CD4-positive, alpha-beta memory T cell (primary cell): ENCODE measurements at regions not wholly inside any gene's neighbourhood (a gene's known extent, or its start where the extent isn't known, plus 50 kb on each side); places are given as distances from the start of the nearest gene placed in this dataset.

Experiments
- CTCF ChIA-PET: fragments of 350-600 bp; sonication (Branson Sonifier 250); formaldehyde crosslinking; loops from one replicate; lab custom pipeline; 2021; ENCODE audit warnings: inconsistent platforms; ENCODE audit not compliant: partially characterized antibody; lab: Charles Lee
- POLR2A ChIA-PET: fragments of 350-600 bp; sonication (Branson Sonifier 250); formaldehyde crosslinking; loops from one replicate; lab custom pipeline; 2021; ENCODE audit not compliant: partially characterized antibody; lab: Charles Lee
- DNase-seq, 5 donors: peaks; one replicate each; pipeline versions ENCODE4 v3.0.0 to v3.0.0-alpha.2; 2020 to 2022; ENCODE audit warnings: mixed read lengths in 1 of 5
- H3K27ac ChIP-seq: one replicate; pipeline ENCODE4 v1.7.0; 2013; ENCODE audit warnings: low read depth, low read length
- H3K27me3 ChIP-seq: 2 replicates; pipeline ENCODE4 v1.7.0; 2013; ENCODE audit warnings: mild to moderate bottlenecking, low read length, moderate library complexity; ENCODE audit not compliant: insufficient read depth
- H3K36me3 ChIP-seq: 2 replicates; pipeline ENCODE4 v1.7.0; 2013; ENCODE audit warnings: mild to moderate bottlenecking, low read length, moderate library complexity; ENCODE audit not compliant: insufficient read depth
- H3K4me1 ChIP-seq: 2 replicates; pipeline ENCODE4 v1.7.0; 2013; ENCODE audit warnings: mild to moderate bottlenecking, low read length, moderate library complexity; ENCODE audit not compliant: insufficient read depth
- H3K4me3 ChIP-seq, 2 donors: one replicate each; pipeline ENCODE4 v1.7.0; 2013; ENCODE audit warnings: low read length in 2 of 2, mild to moderate bottlenecking in 1 of 2
- H3K9me3 ChIP-seq, 2 donors: one replicate each; pipeline ENCODE4 v1.7.0; 2013; ENCODE audit warnings: low read length in 2 of 2, control low read depth in 1 of 2; ENCODE audit not compliant: control insufficient read depth in 1 of 2
- H3K27ac Mint-ChIP-seq, 7 donors: one replicate each; pipeline ENCODE4 v1.8.0; 2020 to 2021; ENCODE audit warnings: mixed read lengths in 7 of 7, mild to moderate bottlenecking in 6 of 7, inconsistent platforms in 3 of 7, moderate library complexity in 3 of 7
- H3K27me3 Mint-ChIP-seq, 2 donors: one replicate each; pipeline ENCODE4 v1.8.0; 2020 to 2021; ENCODE audit warnings: mixed read lengths in 2 of 2
- H3K36me3 Mint-ChIP-seq, 2 donors: one replicate each; pipeline ENCODE4 v1.8.0; 2020 to 2021; ENCODE audit warnings: mixed read lengths in 2 of 2, inconsistent platforms in 1 of 2, mild to moderate bottlenecking in 1 of 2
- H3K4me1 Mint-ChIP-seq, 4 donors: one replicate each; pipeline ENCODE4 v1.8.0; 2020 to 2021; ENCODE audit warnings: mixed read lengths in 4 of 4, mild to moderate bottlenecking in 1 of 4
- H3K4me3 Mint-ChIP-seq, 8 donors: one replicate each; pipeline ENCODE4 v1.8.0; 2020 to 2021; ENCODE audit warnings: mixed read lengths in 8 of 8, mild to moderate bottlenecking in 7 of 8, moderate library complexity in 6 of 8, inconsistent platforms in 3 of 8
- H3K9me3 Mint-ChIP-seq, 8 donors: one replicate each; pipeline ENCODE4 v1.8.0; 2020 to 2021; ENCODE audit warnings: mixed read lengths in 8 of 8, mild to moderate bottlenecking in 5 of 8, inconsistent platforms in 3 of 8, moderate library complexity in 1 of 8
- intact Hi-C: fragments of 100-400 bp; cut with micrococcal nuclease; formaldehyde crosslinking; loops from one replicate; pipeline ENCODE4 v1.15.1; 2023

DNA sequence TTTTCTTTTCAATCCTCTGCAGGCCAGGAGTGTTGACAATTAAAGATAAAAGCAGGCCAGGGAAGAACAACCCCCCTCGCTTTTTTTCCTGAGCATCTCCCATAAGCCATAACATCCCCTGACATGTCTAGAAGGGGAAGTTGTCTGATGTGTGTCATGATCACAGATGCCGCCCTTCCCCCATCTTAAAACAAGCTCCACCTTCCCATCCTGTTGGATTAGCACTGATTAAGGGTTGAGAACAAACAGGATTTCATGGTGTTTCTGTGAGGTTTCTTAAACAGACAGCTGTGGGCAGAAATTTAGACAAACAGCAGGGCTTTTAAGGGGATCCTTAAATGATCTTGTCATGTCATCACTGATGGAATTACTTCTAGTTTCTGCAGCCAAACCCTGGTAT, 59.4 kb upstream of the UPP2 start:
- Histone ChIP-seq H3K4me3 (no peak overlapping the region), H3K9me3 (no peaks in the 10 kb centered on the region), H3K27ac (no peak overlapping the region), H3K4me1 (no peaks in the 10 kb centered on the region), H3K36me3 (no peaks in the 10 kb centered on the region), H3K27me3 (no peaks in the 10 kb centered on the region)
- Mint-ChIP-seq H3K4me3 (no peak overlapping the region), H3K27me3 (peaks cover 14 to 15% of the 10 kb centered on the region in 2 donors), H3K36me3 (no peaks in the 10 kb centered on the region), H3K27ac (peak overlapping the region in 1 of 7 donors; percentile 57), H3K9me3 (peaks cover 0 to 3% (median 0%) of the 10 kb centered on the region in 8 donors), H3K4me1 (no peaks in the 10 kb centered on the region)
- no peak for DNase-seq
- intact Hi-C loops, result no loop called here
- ChIA-PET POLR2A (no interaction called here), CTCF (no interaction called here)

- ChIA-PET CTCF (interaction anchor here (1.1 to 2.1 kb wide), 2 partner anchors 14 to 713 kb away, joined by 3 to 7 read pairs; no protein-coding TSS in a partner anchor), POLR2A (no interaction called here)
- no peaks in the 10 kb centered on the region for H3K4me1 Mint-ChIP-seq
- Histone ChIP-seq H3K27me3 (no peaks in the 10 kb centered on the region), H3K9me3 (no peaks in the 10 kb centered on the region), H3K36me3 (no peaks in the 10 kb centered on the region), H3K4me3 (no peak overlapping the region), H3K4me1 (no peaks in the 10 kb centered on the region), H3K27ac (no peak overlapping the region)
- H3K4me3 Mint-ChIP-seq, result no peak overlapping the region
- no peaks in the 10 kb centered on the region for H3K36me3 Mint-ChIP-seq
- no peak for DNase-seq
- H3K9me3 Mint-ChIP-seq, result peaks cover 0 to 3% (median 0%) of the 10 kb centered on the region in 8 donors
- H3K27ac Mint-ChIP-seq, result no peak overlapping the region
- peaks cover 12 to 13% of the 10 kb centered on the region in 2 donors for H3K27me3 Mint-ChIP-seq
- intact Hi-C loops, result no loop called here
These were observed 60.3 kb upstream of the UPP2 start for GRCh38 chr2:158041400-158041799.

DNA sequence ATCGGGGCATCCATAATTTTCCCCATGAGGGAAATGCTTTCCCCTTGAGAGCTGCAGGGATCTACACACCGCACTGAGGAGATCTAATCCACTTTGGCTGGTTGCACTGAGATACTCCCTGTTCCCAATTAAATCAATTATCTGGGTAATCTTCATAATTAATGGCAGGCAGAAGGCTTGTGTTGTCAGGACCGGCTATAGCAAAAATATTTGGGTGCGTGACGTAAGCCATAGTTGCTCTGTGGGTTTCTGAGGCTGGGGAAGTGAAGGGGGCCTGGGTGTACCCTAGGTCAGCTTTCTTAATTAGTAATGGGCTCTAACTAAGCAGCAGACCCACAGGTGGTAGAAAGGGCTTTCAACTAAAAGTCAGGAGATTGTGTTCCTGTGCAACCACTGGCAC, 62.8 kb upstream of the UPP2 start:
- H3K9me3 ChIP-seq, result no peaks in the 10 kb centered on the region

GRCh38 chr2:158034198-158034866, 67.3 kb upstream of the UPP2 start:
- POLR2A ChIA-PET, result no interaction called here
- Mint-ChIP-seq H3K4me1 (no peaks in the 10 kb centered on the region), H3K36me3 (no peaks in the 10 kb centered on the region), H3K27me3 (peaks cover 11 to 21% of the 10 kb centered on the region in 2 donors), H3K27ac (no peak overlapping the region), H3K9me3 (peaks cover 0 to 2% (median 0%) of the 10 kb centered on the region in 8 donors), H3K4me3 (no peak overlapping the region)
- Histone ChIP-seq H3K36me3 (no peaks in the 10 kb centered on the region), H3K4me3 (no peak overlapping the region), H3K9me3 (no peaks in the 10 kb centered on the region), H3K27ac (no peak overlapping the region), H3K27me3 (peaks cover 3% of the 10 kb centered on the region), H3K4me1 (no peaks in the 10 kb centered on the region)
- intact Hi-C loops, result no loop called here
- CTCF ChIA-PET, result interaction anchor here (0.7 to 5.8 kb wide), 10 partner anchors 9 to 771 kb away, joined by 3 to 50 read pairs (median 3); no protein-coding TSS in a partner anchor
- peak in 3 of 5 donors; percentile 5 to 10 (median 9) for DNase-seq

More for the DNA sequence above, 62.8 kb upstream of the UPP2 start:
- Mint-ChIP-seq H3K27me3 (peaks cover 11 to 17% of the 10 kb centered on the region in 2 donors), H3K36me3 (no peaks in the 10 kb centered on the region), H3K4me3 (no peak overlapping the region), H3K4me1 (no peaks in the 10 kb centered on the region), H3K9me3 (no peaks in the 10 kb centered on the region), H3K27ac (no peak overlapping the region)
- Histone ChIP-seq H3K27me3 (peaks cover under 1% of the 10 kb centered on the region), H3K27ac (no peak overlapping the region), H3K4me3 (no peak overlapping the region), H3K36me3 (no peaks in the 10 kb centered on the region), H3K4me1 (no peaks in the 10 kb centered on the region)
- intact Hi-C loops, result no loop called here
- CTCF ChIA-PET, result interaction anchor here (1.8 kb wide), 1 partner anchor 14 kb away, joined by 5 read pairs; no protein-coding TSS in a partner anchor
- POLR2A ChIA-PET, result no interaction called here
- DNase-seq, result no peak

DNA sequence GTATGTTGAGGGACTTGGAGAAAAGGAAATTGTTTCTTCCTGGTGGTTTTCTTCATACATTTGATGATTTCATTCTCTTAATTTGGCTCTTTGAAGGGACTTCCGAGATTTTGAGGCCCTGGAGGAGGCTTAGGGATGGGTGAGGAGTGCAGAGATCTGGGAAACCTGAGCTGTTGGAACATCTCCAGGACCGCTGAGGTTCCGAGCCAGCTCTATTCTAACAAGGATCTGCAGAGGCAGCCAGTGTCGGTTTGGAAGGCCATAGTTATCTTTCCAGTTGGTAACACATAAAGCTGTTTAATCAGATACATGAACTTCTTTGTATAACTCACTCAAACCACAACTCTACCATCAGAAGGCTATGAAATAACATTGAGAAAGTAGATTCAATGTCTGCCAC, 70.3 kb upstream of the UPP2 start:
- peaks cover 8 to 21% of the 10 kb centered on the region in 2 donors for H3K27me3 Mint-ChIP-seq
- no peak for DNase-seq
- Histone ChIP-seq H3K4me3 (no peak overlapping the region), H3K4me1 (no peaks in the 10 kb centered on the region), H3K9me3 (no peaks in the 10 kb centered on the region), H3K36me3 (no peaks in the 10 kb centered on the region), H3K27me3 (peaks cover 3% of the 10 kb centered on the region), H3K27ac (no peak overlapping the region)
- H3K27ac Mint-ChIP-seq, result no peak overlapping the region
- no peaks in the 10 kb centered on the region for H3K4me1 Mint-ChIP-seq
- H3K36me3 Mint-ChIP-seq, result no peaks in the 10 kb centered on the region
- ChIA-PET POLR2A (no interaction called here), CTCF (interaction anchor here (0.9 to 5.8 kb wide), 8 partner anchors 8 to 723 kb away, joined by 3 to 50 read pairs (median 4); no protein-coding TSS in a partner anchor)
- intact Hi-C loops, result no loop called here
- H3K4me3 Mint-ChIP-seq, result no peak overlapping the region
- peaks cover 0 to 2% (median 0%) of the 10 kb centered on the region in 8 donors for H3K9me3 Mint-ChIP-seq

- Histone ChIP-seq H3K9me3 (no peaks in the 10 kb centered on the region), H3K27ac (no peak overlapping the region), H3K36me3 (no peaks in the 10 kb centered on the region), H3K27me3 (no peaks in the 10 kb centered on the region), H3K4me3 (no peak overlapping the region), H3K4me1 (peaks cover 10% of the 10 kb centered on the region)
- Mint-ChIP-seq H3K4me3 (no peak overlapping the region), H3K4me1 (peaks cover 4 to 10% (median 7%) of the 10 kb centered on the region in 4 donors), H3K27ac (no peak overlapping the region), H3K9me3 (no peaks in the 10 kb centered on the region), H3K36me3 (no peaks in the 10 kb centered on the region), H3K27me3 (peaks cover 0 to 2% of the 10 kb centered on the region in 2 donors)
- ChIA-PET CTCF (interaction anchor here (0.7 to 10.3 kb wide), 14 partner anchors 8 to 1093 kb away, joined by 3 to 311 read pairs (median 6); no protein-coding TSS in a partner anchor), POLR2A (no interaction called here)
- DNase-seq, result no peak
- intact Hi-C loops, result no loop called here
These were observed 76.2 kb upstream of the UPP2 start for GRCh38 chr2:158025255-158025996.
